Esophagus muscularis mucosa (tissue), 3 donors: ENCODE measurements at regions not wholly inside any gene's neighbourhood (a gene's known extent, or its start where the extent isn't known, plus 50 kb on each side); places are given as distances from the start of the nearest gene placed in this dataset.

ENCODE experiments used
- POLR2A ChIP-seq: fragments of 450-650 bp; IDR thresholded peaks from one replicate; pipeline ENCODE4 v1.6.1; 2017; ENCODE audit warnings: antibody characterized with exemption, moderate library complexity, mild to moderate bottlenecking, low read depth
- POLR2AphosphoS5 ChIP-seq, 2 donors: sonication (generic); formaldehyde crosslinking; IDR thresholded peaks; one replicate each; pipeline ENCODE4 v1.6.1; 2017; ENCODE audit warnings: antibody characterized with exemption in 2 of 2
- TF ChIP-seq, protein P1 (sequence below), 3 experiments: fragments of 200-600 bp in 2 of 3; fragments of 450-650 bp in 1 of 3; sonication (generic) in 2 of 3; IDR thresholded peaks; one replicate each; pipeline ENCODE4 v1.5.1; 2017 to 2019; ENCODE audit warnings: antibody characterized with exemption in 3 of 3, mild to moderate bottlenecking in 2 of 3, moderate library complexity in 1 of 3

DNA sequence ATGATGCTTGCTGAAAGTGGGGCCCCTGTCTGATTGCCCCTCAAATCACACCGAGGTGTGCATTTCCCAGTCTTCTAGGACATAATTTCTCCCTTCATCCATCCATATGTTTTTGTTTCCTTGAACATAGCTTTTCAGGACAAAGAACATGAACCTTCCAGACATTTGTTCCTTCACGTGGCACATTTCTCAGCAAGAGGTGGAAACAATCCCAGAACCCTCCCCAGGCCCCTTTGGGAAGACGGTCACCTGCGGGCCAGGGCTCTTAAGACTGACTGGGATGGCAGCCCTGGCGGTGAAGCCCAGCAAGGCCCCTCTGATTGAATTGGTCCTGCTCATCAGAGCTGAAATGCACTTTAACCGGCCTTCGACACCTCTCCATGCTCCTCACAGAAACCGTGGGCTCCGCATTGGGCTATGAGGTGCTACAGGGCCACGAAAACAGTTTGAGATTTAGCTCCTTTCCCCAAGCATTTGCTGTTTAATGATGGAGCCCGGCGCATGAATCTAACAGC lies 522.5 kb upstream of the DPP6 start:
- TF ChIP-seq, protein P1, sequence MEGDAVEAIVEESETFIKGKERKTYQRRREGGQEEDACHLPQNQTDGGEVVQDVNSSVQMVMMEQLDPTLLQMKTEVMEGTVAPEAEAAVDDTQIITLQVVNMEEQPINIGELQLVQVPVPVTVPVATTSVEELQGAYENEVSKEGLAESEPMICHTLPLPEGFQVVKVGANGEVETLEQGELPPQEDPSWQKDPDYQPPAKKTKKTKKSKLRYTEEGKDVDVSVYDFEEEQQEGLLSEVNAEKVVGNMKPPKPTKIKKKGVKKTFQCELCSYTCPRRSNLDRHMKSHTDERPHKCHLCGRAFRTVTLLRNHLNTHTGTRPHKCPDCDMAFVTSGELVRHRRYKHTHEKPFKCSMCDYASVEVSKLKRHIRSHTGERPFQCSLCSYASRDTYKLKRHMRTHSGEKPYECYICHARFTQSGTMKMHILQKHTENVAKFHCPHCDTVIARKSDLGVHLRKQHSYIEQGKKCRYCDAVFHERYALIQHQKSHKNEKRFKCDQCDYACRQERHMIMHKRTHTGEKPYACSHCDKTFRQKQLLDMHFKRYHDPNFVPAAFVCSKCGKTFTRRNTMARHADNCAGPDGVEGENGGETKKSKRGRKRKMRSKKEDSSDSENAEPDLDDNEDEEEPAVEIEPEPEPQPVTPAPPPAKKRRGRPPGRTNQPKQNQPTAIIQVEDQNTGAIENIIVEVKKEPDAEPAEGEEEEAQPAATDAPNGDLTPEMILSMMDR (IDR thresholded peaks at IDR 0.05): no peak
- TF ChIP-seq POLR2A (no peak), POLR2AphosphoS5 (IDR thresholded peaks at IDR 0.05) (no peak)
